B cell (primary cell): ENCODE measurements at regions not wholly inside any gene's neighbourhood (a gene's known extent, or its start where the extent isn't known, plus 50 kb on each side); places are given as distances from the start of the nearest gene placed in this dataset.

Experiments
- EZH2 ChIP-seq: IDR thresholded peaks from 2 replicates; pipeline ENCODE4 v1.6.1; 2012; ENCODE audit warnings: borderline replicate concordance, low read depth, mild to moderate bottlenecking, moderate library complexity, low read length; ENCODE audit not compliant: insufficient read depth, poor library complexity, severe bottlenecking
- TF ChIP-seq, protein P1 (sequence below): fragments of 200-600 bp; IDR thresholded peaks from one replicate; pipeline ENCODE4 v1.8.0; 2022; ENCODE audit warnings: antibody characterized with exemption, mild to moderate bottlenecking

DNA sequence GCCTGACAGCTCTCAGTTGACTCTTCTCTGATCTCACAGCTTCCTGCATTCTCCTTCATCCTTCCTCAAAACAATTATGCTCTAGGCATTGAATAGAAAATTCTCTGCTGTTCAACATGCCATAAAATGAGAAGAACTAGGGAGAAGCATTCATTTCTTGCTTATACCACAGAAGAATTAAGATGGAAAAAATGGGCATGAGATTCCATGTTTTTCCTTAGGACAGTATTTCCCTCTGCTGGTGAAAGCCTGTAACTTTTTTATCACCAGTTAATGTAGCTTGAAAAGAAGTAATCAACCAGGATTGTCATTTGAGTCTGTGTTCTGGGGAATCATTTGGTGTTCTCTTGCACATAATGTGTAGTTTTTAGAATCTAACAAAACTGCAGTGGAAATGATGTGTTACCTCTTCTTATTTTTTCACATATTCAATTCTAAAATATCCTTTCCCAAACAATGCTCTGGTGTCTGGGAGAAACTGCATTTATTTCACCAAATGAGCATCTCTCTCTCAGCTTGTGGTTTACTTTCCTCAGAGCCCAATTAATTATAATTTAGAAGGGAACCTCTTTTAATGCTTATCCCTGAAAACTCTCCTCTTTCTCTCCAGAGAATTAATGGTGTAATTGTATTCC, 92.8 kb upstream of the DCBLD2 start:
- TF ChIP-seq EZH2: no peak
- TF ChIP-seq, protein P1, sequence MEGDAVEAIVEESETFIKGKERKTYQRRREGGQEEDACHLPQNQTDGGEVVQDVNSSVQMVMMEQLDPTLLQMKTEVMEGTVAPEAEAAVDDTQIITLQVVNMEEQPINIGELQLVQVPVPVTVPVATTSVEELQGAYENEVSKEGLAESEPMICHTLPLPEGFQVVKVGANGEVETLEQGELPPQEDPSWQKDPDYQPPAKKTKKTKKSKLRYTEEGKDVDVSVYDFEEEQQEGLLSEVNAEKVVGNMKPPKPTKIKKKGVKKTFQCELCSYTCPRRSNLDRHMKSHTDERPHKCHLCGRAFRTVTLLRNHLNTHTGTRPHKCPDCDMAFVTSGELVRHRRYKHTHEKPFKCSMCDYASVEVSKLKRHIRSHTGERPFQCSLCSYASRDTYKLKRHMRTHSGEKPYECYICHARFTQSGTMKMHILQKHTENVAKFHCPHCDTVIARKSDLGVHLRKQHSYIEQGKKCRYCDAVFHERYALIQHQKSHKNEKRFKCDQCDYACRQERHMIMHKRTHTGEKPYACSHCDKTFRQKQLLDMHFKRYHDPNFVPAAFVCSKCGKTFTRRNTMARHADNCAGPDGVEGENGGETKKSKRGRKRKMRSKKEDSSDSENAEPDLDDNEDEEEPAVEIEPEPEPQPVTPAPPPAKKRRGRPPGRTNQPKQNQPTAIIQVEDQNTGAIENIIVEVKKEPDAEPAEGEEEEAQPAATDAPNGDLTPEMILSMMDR: no peak
